NT2/D1 (cell line): ENCODE measurements at regions not wholly inside any gene's neighbourhood (a gene's known extent, or its start where the extent isn't known, plus 50 kb on each side); places are given as distances from the start of the nearest gene placed in this dataset.

Source experiments
- DNase-seq: peaks from one replicate; pipeline ENCODE4 v3.0.0-alpha.2; 2011; ENCODE audit warnings: low read depth, low spot score
- H3K27me3 ChIP-seq: 2 replicates; pipeline ENCODE4 v1.6.0; 2011; ENCODE audit warnings: mild to moderate bottlenecking; ENCODE audit not compliant: insufficient read length, insufficient read depth
- H3K36me3 ChIP-seq: 2 replicates; pipeline ENCODE4 v1.6.1; 2011; ENCODE audit warnings: mild to moderate bottlenecking, low read length, mixed read lengths; ENCODE audit not compliant: insufficient read depth, insufficient read length
- H3K4me1 ChIP-seq: 2 replicates; pipeline ENCODE4 v1.5.1; 2011; ENCODE audit not compliant: insufficient read depth, insufficient read length
- H3K4me3 ChIP-seq: 2 replicates; pipeline ENCODE4 v1.5.1; 2011; ENCODE audit warnings: low read depth; ENCODE audit not compliant: insufficient read length
- H3K9ac ChIP-seq: 2 replicates; pipeline ENCODE4 v1.6.0; 2011; ENCODE audit warnings: low read depth; ENCODE audit not compliant: insufficient read length
- H3K9me3 ChIP-seq: 2 replicates; pipeline ENCODE4 v1.5.1; 2011; ENCODE audit warnings: mild to moderate bottlenecking, low read length; ENCODE audit not compliant: insufficient read depth
- SUZ12 ChIP-seq: IDR thresholded peaks from 2 replicates; pipeline ENCODE4 v1.6.1; 2011; ENCODE audit not compliant: insufficient read length, insufficient read depth; ENCODE audit errors: extremely low read depth
- YY1 ChIP-seq: IDR thresholded peaks from 2 replicates; pipeline ENCODE4 v1.6.1; 2011; ENCODE audit not compliant: insufficient read length, insufficient read depth
- ZNF274 ChIP-seq: IDR thresholded peaks from 2 replicates; pipeline ENCODE4 v1.6.1; 2011; ENCODE audit warnings: mild to moderate bottlenecking, low read depth, low read length

- TF ChIP-seq YY1 (no peak), SUZ12 (no peak), ZNF274 (no peak)
- DNase-seq: peak; percentile 38
- H3K4me1 ChIP-seq: no peaks in the 10 kb centered on the region
- H3K9ac ChIP-seq: no peak overlapping the region
- H3K36me3 ChIP-seq: no peaks in the 10 kb centered on the region
- no peaks in the 10 kb centered on the region for H3K9me3 ChIP-seq
- no peaks in the 10 kb centered on the region for H3K27me3 ChIP-seq
- no peak overlapping the region for H3K4me3 ChIP-seq
Observed at GRCh38 chr12:75727577-75727976, 216.2 kb upstream of the KRR1 start.

GRCh38 chr12:75725521-75726111 lies 214.2 kb upstream of the KRR1 start:
- Histone ChIP-seq H3K4me3 (no peak overlapping the region), H3K9ac (no peak overlapping the region), H3K4me1 (no peaks in the 10 kb centered on the region), H3K36me3 (no peaks in the 10 kb centered on the region), H3K27me3 (no peaks in the 10 kb centered on the region), H3K9me3 (no peaks in the 10 kb centered on the region)
- TF ChIP-seq YY1: no peak
- no peak for TF ChIP-seq SUZ12
- TF ChIP-seq ZNF274: no peak
- no peak for DNase-seq

- TF ChIP-seq ZNF274 (no peak), SUZ12 (no peak), YY1 (no peak)
- no peaks in the 10 kb centered on the region for H3K9me3 ChIP-seq
- no peak overlapping the region for H3K4me3 ChIP-seq
- H3K9ac ChIP-seq: no peak overlapping the region
- H3K27me3 ChIP-seq: no peaks in the 10 kb centered on the region
- no peaks in the 10 kb centered on the region for H3K36me3 ChIP-seq
- no peaks in the 10 kb centered on the region for H3K4me1 ChIP-seq
- DNase-seq: no peak
Observed at GRCh38 chr12:75724928-75725312, 213.5 kb upstream of the KRR1 start.

GRCh38 chr12:75724307-75724927 lies 213.0 kb upstream of the KRR1 start:
- no peak for TF ChIP-seq SUZ12
- no peak for TF ChIP-seq ZNF274
- TF ChIP-seq YY1: no peak
- Histone ChIP-seq H3K9ac (no peak overlapping the region), H3K4me3 (no peak overlapping the region), H3K4me1 (no peaks in the 10 kb centered on the region), H3K9me3 (no peaks in the 10 kb centered on the region), H3K27me3 (no peaks in the 10 kb centered on the region), H3K36me3 (no peaks in the 10 kb centered on the region)
- DNase-seq: no peak

- H3K9ac ChIP-seq: no peak overlapping the region
Observed at GRCh38 chr12:75722714-75723200, 211.3 kb upstream of the KRR1 start.

GRCh38 chr12:75721796-75722195 lies 210.4 kb upstream of the KRR1 start:
- no peaks in the 10 kb centered on the region for H3K36me3 ChIP-seq
- no peaks in the 10 kb centered on the region for H3K27me3 ChIP-seq
- H3K4me1 ChIP-seq: no peaks in the 10 kb centered on the region
- no peaks in the 10 kb centered on the region for H3K9me3 ChIP-seq
- no peak overlapping the region for H3K9ac ChIP-seq
- no peak for TF ChIP-seq YY1
- no peak for TF ChIP-seq ZNF274
- TF ChIP-seq SUZ12: no peak
- H3K4me3 ChIP-seq: no peak overlapping the region
- DNase-seq: no peak

More at GRCh38 chr12:75722714-75723200, 211.3 kb upstream of the KRR1 start:
- no peak for DNase-seq
- H3K36me3 ChIP-seq: no peaks in the 10 kb centered on the region
- H3K4me3 ChIP-seq: no peak overlapping the region
- H3K27me3 ChIP-seq: no peaks in the 10 kb centered on the region
- H3K4me1 ChIP-seq: no peaks in the 10 kb centered on the region
- TF ChIP-seq YY1 (no peak), ZNF274 (no peak), SUZ12 (no peak)
- no peaks in the 10 kb centered on the region for H3K9me3 ChIP-seq

GRCh38 chr12:75720812-75721641 lies 209.6 kb upstream of the KRR1 start:
- H3K9me3 ChIP-seq: no peaks in the 10 kb centered on the region
- no peak overlapping the region for H3K9ac ChIP-seq
- H3K27me3 ChIP-seq: no peaks in the 10 kb centered on the region
- no peaks in the 10 kb centered on the region for H3K36me3 ChIP-seq
- peak; percentile 39 for DNase-seq
- no peak overlapping the region for H3K4me3 ChIP-seq
- no peak for TF ChIP-seq SUZ12
- TF ChIP-seq ZNF274: no peak
- no peak for TF ChIP-seq YY1
- no peaks in the 10 kb centered on the region for H3K4me1 ChIP-seq
